A673 (cell line): ENCODE measurements at regions not wholly inside any gene's neighbourhood (a gene's known extent, or its start where the extent isn't known, plus 50 kb on each side); places are given as distances from the start of the nearest gene placed in this dataset.

Source experiments
- EZH2 ChIP-seq: fragments of 200-600 bp; sonication (generic); IDR thresholded peaks from 2 replicates; pipeline ENCODE4 v1.6.1; 2017; ENCODE audit warnings: borderline replicate concordance, low read depth, mild to moderate bottlenecking, mixed read lengths, antibody characterized with exemption, low read length; ENCODE audit not compliant: poor library complexity, severe bottlenecking
- TF ChIP-seq, protein P1 (sequence below): fragments of 300-800, 200-600 bp; sonication (generic); conservative IDR thresholded peaks from 2 replicates; pipeline ENCODE4 v1.5.1; 2017; ENCODE audit warnings: low read depth, mild to moderate bottlenecking, antibody characterized with exemption, low read length, moderate library complexity, mixed read lengths

DNA sequence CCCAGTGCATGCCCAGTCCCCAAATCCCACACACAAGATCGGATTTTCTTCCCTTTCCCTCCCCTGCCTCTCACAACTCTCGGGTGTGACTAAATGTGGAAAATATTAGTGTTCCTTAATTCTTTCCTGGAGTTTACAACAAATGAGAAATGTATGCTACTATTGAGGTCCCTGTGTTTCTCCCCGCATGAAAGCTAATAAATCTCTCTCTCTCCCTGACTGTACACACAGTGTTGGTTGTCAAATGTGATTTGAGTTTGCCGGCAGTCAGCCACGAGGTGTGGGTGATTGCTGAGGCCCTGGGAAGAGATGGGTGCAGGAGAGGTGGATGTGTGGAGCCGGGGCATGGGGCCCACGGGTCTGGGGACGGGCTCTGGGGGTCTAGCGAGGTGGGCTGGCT, 161.4 kb upstream of the IQSEC1 start:
- TF ChIP-seq, protein P1, sequence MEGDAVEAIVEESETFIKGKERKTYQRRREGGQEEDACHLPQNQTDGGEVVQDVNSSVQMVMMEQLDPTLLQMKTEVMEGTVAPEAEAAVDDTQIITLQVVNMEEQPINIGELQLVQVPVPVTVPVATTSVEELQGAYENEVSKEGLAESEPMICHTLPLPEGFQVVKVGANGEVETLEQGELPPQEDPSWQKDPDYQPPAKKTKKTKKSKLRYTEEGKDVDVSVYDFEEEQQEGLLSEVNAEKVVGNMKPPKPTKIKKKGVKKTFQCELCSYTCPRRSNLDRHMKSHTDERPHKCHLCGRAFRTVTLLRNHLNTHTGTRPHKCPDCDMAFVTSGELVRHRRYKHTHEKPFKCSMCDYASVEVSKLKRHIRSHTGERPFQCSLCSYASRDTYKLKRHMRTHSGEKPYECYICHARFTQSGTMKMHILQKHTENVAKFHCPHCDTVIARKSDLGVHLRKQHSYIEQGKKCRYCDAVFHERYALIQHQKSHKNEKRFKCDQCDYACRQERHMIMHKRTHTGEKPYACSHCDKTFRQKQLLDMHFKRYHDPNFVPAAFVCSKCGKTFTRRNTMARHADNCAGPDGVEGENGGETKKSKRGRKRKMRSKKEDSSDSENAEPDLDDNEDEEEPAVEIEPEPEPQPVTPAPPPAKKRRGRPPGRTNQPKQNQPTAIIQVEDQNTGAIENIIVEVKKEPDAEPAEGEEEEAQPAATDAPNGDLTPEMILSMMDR, result no peak
- TF ChIP-seq EZH2, result no peak
